NCI-H446 (cell line): ENCODE measurements at regions not wholly inside any gene's neighbourhood (a gene's known extent, or its start where the extent isn't known, plus 50 kb on each side); places are given as distances from the start of the nearest gene placed in this dataset.
A peak's percentile ranks its signal among the peaks of the same experiment; 100 is the strongest.
"Not testable (repeated sequence)": the region's sequence is repeated elsewhere in the genome, so short reads cannot be mapped to it uniquely, and the experiment has no call there.

ENCODE experiments used
- DNase-seq, 2 experiments: peaks; one replicate each; lab custom pipeline; 2025; lab: John Stamatoyannopoulos, UW

DNA sequence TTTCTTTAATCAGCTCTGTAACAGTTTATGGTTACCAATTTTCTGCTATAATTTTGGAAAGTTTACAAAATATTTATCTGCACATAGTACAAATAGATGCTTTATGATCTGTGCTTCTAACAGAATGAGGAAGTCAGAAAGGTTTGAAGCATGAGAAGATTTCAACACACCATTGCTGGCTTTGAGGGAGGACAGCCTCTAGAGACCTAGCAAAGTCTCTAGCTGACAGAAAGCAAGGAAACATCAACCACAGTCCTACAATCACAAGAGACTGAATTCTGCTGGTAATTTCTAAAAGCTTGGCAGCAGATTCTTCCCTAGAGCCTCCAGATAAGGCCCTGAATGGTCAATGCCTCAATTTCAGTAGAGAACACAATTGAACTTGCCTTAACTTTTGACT is 750.8 kb upstream of the SLC35B3 start:
- no peak for DNase-seq

DNA sequence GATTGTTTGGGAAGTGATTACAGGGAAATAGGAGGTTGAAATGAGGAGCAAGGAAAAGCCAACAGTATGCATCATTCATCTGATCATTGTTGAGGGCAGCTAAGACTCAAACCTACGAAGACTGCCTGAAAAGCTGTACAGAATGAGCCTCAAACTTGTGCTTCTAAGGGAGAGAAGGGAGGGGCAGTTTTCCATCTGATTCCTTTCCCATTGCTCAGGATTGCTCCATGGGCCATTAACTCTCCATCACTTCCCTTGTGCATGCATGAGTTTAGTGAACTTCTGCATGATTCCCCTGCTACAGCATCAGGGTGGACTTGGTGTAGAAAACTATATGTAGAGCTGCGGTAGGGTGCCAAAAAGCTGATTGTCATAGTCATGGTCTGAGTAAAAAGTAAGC is 742.7 kb upstream of the SLC35B3 start:
- DNase-seq, result no peak

DNA sequence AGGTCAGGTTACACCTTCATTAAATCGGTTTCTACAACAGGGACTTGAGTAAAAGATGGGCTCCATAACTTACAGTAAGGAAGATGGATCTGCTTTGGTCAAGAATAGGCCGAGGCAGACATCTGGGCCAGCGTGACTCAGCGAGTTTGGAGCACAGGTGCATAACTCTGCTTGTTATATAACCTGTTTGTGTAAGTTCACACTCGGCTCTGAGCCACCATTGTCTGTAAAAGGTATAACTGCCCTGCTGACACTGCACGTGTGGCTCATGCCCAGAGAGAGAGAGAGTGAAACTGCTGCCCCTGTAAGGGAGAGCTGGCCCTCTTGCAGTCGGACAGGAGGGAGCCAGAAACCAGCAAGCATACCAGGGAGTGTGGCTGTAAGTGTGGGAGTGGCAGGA is 737.9 kb upstream of the SLC35B3 start:
- DNase-seq, result no peak

DNA sequence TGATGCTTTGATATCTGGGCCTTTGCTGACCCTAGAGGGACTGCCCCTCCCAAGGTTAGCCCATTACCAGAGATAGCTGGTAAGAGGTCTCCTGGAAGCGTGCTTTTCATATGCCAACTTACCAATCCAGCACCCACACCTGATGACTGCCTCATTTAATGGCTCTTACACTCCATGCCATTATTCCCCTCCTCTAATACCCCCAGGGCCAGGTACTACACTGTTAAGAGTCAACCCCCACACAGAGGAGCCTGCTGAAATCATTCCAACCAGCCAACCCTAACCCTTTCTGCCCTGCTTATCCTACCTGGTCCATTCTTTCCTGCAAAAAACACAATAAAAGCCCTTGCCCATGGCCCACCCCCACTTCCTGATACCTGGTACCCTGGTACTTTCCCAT is 736.8 kb upstream of the SLC35B3 start:
- DNase-seq, result no peak

DNA sequence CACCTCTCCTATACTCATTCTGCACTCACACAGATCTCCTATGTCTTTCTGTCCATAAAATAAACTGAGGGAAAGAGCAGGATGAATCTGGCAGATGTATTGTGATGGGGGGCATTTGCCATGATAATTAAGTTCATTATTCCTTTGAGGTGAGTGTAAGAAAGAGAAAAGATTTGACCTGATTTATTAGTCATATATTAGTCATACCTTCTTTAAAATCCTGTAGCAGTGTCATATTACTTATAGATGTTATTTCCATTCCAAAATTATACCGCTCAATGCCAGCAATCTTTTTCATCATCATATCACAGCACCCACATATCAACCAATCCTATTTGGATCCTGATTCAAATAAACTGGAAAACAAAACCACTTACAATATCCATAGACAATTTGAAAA is 733.3 kb upstream of the SLC35B3 start:
- no peak for DNase-seq

DNA sequence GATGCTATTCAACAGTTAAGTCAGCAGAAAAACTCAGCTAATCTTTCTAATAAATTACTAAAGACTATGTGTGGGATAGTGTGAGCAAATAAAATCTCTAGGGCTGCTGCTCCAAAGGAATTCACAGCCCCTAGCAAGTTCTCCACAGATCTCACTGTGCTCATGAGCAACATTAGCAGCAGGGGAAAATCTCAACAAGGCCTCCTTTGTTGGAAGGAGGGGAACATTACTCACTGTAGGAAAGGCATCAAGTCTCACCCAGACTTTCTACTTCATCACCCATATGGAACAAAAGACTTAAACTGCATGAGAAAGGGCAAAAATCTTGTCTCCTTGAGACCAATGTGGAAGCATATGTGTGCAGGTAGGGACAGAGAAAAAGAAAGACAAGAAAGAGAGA is 726.4 kb upstream of the SLC35B3 start:
- DNase-seq, result no peak

DNA sequence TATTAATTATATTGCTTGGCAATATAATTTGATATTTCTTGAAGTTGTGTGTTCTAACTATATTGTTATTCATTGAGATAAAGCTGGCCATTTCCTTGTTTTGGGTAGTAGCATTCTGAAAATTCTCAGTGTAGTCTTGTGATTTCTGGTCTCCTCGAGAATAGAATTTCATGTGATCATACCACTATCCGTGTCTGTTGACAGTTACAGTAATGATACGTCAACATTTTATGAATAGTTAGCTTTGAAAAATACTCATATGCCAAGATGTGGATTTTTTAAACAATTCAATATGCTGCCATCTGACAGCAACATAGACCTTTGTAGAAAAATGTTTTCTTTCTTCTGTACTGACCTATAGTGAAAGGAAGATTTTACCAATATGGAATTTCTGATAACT is 723.7 kb upstream of the SLC35B3 start:
- no peak for DNase-seq

DNA sequence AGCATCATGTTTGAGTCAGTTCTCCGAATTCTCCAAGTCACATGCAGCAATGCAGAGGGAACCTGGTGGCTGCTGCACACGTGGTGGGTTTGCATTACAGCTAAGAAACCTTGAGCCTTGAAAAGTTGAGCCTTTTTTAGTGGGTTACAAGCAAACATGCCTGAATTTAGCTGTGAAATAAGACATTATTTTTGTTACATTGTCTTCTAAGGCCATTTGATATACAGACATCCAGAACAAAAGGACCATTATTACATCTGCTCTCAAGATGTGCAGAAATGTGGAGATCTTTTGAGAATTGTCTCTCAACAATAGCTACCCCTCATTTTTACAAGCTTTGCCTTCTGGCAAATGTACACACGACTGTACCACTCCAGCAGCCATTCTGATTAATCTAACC is 720.5 kb upstream of the SLC35B3 start:
- no peak for DNase-seq

DNA sequence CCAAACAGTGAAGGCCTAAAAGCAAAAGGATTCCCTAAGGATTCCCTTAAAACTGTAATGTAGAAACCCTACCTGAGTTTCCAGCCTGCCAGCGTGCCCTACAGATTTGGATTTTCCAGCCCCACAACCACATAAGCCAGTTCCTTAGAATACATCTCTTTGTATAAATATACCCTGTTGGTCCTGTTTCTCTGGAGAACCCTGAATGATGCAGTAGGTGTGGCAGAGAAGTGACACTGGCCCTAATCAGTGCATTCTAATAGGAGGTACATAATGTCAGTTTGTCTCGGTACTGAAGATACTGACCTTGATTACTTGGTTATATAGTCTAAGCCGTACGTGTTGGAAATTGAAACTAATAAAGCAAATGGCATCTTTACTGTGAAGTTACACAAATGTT is 707.8 kb upstream of the SLC35B3 start:
- DNase-seq, result no peak

DNA sequence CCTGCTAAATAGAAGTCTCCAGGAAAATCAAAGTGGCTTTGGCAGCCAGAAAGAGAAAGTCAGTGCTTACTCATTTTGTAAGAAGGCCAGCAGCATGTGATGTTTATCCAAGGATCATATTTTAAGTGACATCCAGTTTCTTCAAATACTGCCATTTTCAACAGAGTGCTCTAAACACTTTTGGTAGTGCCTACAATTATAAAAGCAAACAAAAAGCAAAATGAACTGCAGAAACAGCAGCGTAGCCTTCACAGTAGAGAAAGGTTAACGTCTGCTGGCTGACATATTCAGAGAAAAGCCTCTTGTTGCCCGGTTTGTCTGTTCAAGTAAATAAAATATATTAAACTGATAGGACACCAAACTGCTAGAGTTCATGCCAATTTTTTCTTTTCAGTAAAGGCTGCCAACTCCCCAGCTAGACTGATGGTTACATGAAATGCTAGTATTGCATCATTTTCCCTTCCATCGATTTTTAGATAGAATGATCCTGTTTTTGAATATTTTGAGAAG is 705.7 kb upstream of the SLC35B3 start:
- DNase-seq, result peak in 1 of 2 experiments; percentile 28

DNA sequence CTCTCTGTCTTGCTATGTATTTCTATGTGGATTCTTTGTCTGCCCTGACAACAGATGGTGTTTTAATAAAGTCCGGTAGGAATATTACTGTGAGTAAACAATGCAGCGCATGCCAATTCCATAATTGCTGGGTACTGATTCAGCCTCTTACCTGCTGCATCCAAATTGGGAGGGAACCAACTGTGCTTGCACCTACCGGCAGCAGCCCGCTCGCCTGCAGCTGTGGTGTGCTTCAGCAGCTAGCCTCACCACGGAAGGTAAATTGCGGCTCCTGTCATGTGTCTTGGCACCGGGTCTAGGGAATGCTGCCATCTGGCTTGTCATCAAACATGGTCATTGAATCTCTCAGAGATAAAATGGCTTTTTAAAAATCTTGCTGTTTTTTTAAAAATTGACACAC is 704.8 kb upstream of the SLC35B3 start:
- peak; percentile 31 to 64 for DNase-seq

DNA sequence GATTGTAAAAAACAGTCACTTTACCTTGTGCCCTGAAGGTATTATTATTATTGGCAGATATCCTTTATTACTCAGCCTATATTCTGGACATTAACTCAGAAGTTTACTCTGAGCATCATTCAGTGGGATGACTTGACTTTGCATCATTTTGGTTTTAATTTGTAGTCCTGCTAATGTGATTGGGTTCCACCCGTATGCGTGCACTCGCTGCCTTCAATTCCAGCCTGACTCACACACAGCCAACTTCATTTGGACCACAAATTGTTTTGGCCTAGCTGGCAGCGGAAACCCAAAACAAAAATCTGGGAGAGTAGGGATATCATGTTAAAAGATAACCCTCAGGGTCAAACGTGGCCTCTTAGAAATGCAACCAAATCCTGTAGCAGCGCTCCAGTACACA is 704.4 kb upstream of the SLC35B3 start:
- DNase-seq, result no peak

DNA sequence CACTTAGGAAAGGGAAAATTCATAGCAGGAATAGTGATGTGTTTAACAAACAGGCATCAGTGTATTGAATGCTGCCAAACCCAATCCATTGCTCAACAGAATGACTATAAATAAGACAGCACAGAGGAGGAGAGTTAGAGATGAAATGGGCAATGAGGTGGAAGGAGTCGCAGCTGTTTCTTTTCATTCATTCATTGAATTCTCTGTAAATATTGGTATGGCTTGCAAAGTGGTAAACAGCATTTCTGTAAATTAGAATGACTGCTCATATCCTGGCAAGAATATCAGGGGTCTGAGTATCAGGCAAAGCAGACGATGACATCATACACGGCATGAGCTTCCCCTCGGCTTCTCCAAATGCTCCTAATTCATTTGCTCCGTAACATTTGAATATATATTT is 703.6 kb upstream of the SLC35B3 start:
- peak in 1 of 2 experiments; percentile 66 for DNase-seq

DNA sequence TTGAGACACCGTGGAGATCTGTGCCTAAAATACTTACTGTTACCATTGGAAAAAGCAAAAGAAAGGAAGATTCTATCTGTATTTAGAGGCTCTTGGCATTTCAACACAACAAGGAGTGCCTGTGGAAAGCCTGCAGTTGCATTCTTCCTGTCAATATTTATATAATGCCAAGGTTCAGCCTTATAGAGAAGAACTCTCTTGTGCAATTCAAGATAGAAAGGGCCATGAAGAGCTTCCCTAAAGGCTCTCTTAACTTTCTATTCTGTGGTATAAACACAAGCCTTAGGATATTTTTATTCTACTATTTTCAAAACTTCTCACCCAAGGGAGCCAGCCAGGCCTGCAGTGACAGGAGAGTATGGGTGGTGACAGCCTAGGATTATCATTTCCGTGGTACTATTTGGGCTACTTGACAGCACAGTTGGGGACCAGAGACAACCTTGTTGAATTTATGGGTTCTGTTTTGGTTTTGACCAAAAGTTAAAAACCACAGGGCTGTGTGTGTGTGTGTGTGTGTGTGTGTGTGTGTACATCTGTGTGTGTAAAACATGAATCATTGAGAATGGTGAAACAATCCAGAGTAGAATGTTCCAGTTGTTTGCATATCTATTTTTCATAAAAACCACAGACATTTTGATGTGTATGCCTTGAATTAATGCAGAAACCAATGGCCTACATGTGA is 700.9 kb upstream of the SLC35B3 start:
- no peak for DNase-seq

DNA sequence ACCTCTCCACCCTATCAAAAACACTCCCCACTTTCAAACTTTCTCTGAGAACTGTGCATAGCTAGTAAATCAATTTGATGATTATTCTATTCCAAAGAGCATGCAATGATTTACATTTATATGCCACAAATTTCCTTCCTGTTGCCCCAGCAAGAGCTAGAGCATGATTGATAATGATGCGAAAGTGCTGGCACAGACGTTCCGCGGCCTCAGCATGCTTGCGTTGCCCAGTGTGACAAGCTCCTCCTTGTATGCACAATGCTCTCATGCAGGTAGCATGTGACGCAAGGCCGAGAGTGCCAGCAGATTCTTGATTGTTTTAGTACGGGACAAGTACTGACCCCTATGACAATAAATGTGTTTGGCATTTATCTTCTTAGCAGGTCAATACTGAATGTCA is 696.3 kb upstream of the SLC35B3 start:
- DNase-seq, result no peak

DNA sequence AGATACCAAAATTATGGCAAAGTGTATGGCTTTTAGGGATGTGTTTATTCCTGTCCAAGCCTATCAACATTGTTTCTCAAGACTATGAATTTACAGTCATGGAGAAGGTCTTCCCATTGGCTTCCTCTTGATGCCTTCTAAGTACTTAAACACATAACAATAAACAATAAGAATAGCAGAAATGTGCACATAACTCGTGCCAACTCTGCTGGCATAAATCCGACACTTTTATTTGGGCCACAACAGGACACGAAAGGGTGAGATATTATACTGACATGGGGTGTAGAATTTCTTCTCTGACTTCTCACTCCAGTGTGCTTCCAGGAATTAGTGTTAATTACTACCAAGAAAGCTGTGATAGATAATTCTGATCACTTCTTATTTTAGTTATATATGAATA is 695.9 kb upstream of the SLC35B3 start:
- DNase-seq, result no peak

DNA sequence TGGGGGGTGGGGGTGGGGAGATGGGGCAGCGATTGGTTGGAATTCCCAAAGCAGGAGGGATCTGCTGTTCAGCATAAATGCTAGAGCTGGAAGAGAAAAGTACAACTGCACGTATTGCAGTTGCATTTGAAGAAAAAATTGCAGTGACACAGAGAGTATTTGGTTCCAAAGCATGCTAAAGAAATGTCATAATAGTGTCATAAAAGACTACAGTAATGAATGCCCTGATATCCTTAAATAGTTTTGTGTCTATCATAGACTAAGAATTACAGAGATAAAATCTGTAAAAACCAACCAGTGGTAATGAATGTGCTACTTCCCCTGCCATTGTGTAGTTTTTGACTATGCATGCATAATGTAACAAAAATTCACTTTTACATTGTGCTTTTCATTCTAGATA is 693.6 kb upstream of the SLC35B3 start:
- DNase-seq, result no peak

DNA sequence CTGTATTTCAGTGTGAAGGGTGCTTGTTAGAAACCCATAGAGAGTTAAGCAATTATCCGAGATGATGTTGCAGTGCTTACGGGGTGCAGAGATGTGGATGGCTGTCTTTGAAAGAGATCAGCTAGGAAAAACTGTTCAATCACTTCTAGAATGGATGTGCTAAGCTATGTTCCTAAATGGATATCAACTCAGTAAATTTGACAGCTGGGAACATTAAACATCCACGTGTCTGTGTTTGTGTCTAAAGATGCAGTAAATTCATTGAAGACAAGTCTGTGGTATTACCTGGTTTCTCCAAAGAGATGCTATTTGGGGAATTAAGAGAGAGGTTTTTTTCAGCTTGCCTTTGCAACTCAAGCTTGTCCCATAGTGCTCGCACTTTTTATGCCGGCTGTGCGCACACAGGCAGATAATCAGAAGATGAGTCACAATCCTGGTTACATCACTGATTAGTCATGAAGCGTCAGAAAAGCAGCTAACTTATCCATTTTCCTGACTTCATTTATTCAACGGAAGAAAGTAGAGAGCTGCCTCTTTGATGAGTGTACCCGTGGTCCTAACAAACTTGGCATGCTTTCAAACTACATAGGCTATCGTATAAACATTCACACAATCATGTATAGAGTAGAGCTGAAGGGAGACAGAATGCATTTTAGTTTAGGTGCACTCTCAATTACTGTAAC is 691.7 kb upstream of the SLC35B3 start:
- no peak for DNase-seq

DNA sequence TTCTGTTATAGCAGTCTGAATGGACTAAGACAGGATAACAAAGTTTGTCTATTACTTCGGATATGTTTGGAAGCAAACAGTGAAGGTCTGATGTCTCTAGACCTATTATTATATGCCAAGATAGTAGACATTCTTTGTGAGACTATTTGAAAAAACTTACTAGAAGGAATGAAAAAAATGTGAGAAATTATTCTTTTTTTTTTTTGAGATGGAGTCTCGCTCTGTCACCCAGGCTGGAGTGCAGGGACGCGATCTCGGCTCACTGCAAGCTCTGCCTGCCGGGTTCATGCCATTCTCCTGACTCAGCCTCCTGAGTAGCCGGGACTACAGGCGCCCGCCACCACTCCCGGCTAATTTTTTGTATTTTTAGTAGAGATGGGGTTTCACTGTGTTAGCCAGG is 690.7 kb upstream of the SLC35B3 start:
- not testable (repeated sequence) for DNase-seq

DNA sequence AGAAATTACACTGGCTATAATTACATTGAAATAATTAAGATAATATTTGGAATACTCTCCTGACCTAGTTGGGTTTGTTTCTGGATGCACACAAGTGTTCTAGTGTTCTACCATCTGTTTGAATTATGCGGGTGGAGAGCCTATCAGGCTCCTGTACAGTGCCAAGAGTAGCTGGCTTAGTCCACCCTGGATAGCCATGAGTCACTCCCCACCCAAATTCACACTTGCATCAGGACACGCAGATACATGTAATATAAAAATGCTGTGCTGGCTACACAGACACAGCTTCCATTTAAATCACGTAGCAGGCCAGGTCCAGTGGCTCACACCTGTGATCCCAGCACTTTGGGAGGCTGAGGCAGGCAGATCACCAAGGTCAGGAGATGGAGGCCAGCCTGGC is 686.2 kb upstream of the SLC35B3 start:
- DNase-seq, result no peak

DNA sequence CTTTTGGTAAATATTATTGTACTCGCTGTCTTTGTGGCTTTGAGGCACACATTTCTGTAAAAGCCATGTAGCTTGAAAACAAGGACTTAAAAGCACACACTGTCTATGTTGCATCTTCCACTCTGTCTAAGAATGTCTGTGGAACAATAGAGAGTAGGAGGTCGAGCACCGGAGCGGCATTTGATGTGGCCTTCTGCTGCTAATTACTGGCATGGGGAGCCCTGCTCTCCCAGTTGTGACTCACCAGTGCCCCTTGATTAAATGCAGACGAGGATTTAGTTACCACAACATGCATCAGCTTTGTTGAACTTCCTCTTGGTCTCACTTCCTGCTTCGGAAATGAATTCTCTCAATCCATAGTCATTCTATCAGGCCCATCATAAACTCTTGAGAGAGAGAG is 680.7 kb upstream of the SLC35B3 start:
- no peak for DNase-seq

DNA sequence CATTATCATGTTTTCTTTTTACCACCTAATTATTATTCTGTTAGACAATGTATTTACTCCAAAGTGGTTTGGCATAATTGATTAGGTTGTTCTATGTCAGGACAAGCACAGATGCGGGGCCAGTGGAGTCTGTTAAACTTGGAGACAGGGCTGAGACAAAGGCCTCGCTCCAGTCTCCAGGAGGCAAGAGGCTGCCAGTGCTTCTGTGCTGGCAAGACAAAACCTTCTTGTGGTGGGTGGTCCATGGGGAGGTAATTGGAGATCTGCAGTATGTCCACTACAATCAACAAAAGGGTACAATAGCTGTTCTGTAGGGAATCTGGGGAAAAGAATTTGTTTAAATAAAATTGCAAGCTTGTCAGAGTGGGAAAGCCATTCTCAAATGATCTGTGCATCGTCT is 677.2 kb upstream of the SLC35B3 start:
- no peak for DNase-seq

DNA sequence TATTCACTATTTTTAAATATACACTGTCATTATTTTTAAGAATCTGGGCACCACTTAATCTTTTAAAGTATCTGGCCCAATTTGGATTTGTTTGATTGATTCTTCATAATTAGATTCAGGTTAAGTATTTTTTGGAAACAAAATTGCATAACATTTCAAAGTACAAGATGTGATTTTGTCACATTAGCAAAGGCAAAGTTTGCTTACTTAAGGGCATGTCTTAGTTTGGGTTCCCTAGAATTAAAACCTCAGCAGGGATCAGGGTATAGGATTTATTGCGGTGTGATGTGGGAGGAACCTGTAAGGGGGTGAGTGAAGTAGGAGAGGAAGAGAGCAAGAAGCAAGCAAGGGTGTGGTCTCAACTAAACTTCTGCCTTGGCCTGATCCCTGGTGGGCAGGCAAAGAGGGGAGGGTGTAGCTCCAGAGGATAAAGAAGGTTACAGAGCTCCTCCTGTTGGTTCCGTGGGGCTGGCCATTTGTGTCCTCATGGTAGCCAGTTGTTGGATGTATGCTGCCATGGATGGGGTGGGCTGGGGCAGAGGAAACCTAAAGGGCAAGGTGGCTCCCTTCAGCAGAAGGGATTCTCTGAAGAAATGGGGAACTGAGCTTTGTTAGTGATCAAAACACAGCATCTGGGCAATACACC is 668.7 kb upstream of the SLC35B3 start:
- no peak for DNase-seq
